NCI-H748 (cell line): ENCODE measurements at regions not wholly inside any gene's neighbourhood (a gene's known extent, or its start where the extent isn't known, plus 50 kb on each side); places are given as distances from the start of the nearest gene placed in this dataset.
A peak's percentile ranks its signal among the peaks of the same experiment; 100 is the strongest.
"Not testable (repeated sequence)": the region's sequence is repeated elsewhere in the genome, so short reads cannot be mapped to it uniquely, and the experiment has no call there.

Source experiments
- DNase-seq: peaks from one replicate; lab custom pipeline; 2025; ENCODE audit not compliant: unreplicated experiment; lab: John Stamatoyannopoulos, UW

DNA sequence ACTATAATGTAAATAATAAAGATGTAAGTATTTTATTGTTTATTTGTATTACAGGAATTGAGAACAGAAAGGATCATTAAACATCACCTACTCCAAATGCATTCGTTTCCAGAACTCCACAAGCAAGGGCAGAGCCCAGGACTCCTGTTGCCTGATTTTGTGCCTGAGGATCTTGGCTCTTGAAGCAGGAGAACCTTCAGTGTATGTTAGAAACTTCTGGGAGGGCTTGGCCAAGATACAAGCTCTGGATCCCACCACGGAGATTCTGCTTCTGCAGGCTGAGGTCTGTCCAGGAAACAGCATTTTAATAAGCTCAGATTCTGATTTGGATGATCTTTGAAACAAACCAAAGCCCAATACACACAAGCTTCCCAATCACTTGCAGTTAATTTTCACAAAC is 142.4 kb upstream of the SOX11 start:
- no peak for DNase-seq

DNA sequence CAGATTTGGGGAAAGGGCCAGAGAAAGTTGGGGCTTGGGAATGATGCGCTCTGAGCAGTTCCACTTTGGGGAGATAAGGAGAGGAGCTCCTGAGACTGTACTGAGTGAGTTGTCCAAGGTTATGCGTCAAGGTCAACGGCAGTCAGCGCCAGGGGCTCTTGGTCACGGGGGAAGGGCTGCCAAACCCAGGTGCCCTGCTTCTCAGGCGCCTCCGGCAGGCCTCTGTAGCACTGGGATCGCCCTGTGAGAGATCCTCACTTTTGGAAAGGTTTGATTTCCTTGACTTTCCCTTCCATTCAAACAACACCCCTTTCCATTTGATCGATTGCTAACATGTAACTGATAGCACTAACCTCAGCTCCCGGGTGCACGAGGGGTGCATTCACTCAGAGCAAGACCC is 136.5 kb upstream of the SOX11 start:
- DNase-seq, result no peak

DNA sequence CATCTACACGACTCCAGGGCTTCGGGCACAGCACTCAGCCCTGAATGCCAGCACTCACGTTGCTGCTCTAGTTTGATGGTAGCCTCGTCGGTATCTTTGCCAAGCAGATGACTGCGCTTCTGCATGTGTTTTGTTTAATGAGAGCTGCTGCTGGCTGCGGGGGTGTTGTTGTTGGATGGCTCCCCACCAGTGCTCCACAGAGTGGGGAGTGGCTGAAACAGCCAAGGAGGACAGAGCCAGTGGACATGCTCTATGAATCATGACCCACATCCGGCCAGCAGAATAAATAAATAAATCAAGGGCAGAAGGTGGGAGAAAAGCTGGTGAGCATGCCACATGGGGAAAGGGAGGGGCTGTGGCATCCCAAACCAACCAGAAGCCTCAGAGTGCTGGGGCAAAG is 131.2 kb upstream of the SOX11 start:
- peak; percentile 36 for DNase-seq

- DNase-seq, result no peak
These were observed 129.8 kb upstream of the SOX11 start for GRCh38 chr2:5562426-5562825.

DNA sequence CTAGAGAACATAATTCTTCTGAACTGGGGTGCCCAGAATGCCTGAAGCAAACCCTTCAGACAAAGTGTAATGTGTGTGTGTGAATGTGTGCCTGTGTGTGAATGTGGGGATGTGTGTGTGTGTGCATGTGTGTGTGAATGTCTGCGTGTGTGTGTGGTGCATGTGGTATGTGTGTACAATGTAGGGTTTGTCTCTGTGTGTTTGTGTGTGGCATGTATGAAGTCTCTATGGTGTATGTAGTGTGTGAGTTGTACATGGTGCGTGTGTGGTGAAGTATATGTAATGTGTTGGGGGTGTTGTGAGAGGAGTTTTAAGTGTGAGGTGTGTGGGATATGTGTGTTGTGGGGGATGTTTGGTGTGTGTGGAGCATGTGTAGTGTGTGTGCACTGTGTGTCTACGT is 129.3 kb upstream of the SOX11 start:
- DNase-seq, result no peak

DNA sequence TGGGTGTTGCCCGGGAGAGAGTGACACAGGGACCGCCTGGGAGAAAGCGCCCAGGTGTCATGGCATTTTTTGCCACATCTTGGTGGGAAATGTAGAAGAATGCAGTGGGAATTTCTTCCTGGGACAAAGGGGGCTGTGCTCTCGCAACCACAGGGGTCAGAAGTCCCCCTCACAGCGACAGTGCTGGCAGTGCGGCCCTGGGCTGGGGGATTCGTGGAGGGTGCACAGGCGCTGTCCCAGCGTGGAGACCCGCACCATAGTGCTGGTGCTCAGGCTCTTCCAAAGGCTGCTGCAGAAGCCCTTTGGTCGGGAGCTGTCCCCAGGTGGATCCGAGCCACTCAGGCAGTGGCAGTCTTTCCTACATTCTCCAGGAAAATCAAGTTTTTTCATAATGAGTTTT is 128.8 kb upstream of the SOX11 start:
- DNase-seq, result no peak

GRCh38 chr2:5569256-5569655 is 122.9 kb upstream of the SOX11 start:
- DNase-seq, result no peak

GRCh38 chr2:5576015-5576414 is 116.2 kb upstream of the SOX11 start:
- no peak for DNase-seq

- no peak for DNase-seq
These were observed 104.4 kb upstream of the SOX11 start for GRCh38 chr2:5587766-5588165.

DNA sequence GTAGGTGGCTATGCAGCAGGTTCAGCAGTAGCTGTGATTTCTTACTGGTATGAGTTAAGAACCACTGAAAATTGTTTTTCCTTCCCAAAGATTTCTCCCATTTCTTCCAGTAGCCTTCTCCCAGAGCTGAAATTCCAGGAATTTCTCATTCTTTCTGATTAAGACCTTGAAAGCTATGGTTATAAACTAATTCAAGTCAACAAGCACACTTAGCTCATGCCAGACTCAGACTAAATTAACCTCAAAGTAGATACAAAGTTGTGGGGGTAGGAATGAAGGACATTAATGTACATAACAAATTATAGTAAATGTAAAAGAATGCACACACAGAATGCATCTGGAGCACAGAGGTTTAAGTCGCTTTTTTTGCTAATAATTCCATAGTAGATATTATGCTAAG is 103.6 kb upstream of the SOX11 start:
- DNase-seq, result no peak

- DNase-seq, result no peak
These were observed 103.0 kb upstream of the SOX11 start for GRCh38 chr2:5589183-5589582.

- DNase-seq, result no peak
These were observed 101.3 kb upstream of the SOX11 start for GRCh38 chr2:5590886-5591285.

GRCh38 chr2:5592916-5593315 is 99.3 kb upstream of the SOX11 start:
- no peak for DNase-seq

GRCh38 chr2:5594249-5594695 is 97.9 kb upstream of the SOX11 start:
- no peak for DNase-seq

DNA sequence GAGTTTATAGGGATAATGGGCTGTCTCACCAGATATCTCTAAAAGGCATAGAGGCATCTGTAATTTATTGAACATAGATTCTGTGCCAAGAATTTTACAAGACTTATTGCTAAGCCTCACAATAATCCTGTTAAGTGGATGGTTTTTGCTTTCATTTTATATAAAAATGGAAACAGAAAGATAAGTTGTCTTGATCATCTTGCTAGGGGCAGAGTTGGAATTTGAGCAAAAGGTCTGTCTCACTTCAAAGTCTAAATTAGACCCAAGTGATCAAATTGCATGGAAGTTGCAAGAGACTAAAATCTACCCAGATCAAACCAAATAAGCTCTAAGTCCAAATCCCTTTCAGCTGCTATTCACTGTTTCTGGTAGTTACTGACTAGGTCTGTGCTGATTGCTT is 95.3 kb upstream of the SOX11 start:
- no peak for DNase-seq

GRCh38 chr2:5598156-5598555 is 94.0 kb upstream of the SOX11 start:
- no peak for DNase-seq

DNA sequence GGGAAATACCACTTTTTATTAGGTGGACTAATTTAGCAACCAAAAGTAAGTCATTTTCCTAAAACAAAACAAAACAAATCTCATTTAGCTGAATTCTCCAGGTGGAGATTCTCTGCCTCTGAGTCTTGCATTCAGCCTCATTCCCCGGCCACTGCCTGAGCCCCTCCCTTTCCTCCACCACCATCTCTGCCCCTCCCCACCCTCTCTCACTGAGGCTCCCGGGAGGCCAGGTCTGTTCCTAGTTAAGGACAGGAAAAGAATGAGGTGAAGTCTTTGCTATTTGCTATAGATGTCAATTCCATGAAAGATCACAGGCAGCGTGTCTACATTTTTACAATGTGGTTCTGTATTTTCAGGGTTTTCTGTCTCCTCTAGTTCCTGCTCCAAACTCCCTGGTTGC is 83.0 kb upstream of the SOX11 start:
- no peak for DNase-seq

- no peak for DNase-seq
These were observed 79.5 kb upstream of the SOX11 start for GRCh38 chr2:5612666-5613065.

DNA sequence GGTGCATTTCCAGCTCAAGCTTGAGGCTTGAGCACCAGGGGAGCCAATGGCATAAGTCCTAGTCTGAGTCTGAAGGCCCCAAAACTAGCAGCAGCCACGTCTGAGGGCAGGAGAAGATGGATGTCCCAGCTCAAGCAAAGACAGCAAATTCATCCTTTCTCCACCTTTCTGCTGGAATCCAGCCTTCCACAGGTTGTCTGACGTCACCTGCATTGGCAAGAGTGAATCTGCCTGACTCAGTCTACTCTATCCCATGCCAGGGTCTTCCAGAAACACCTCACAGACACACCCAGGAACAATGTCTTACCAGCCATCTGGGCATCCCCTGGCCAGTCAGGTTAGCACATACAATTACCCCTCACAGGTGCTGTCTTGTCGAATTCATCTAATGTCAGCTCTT is 76.2 kb upstream of the SOX11 start:
- DNase-seq, result no peak

DNA sequence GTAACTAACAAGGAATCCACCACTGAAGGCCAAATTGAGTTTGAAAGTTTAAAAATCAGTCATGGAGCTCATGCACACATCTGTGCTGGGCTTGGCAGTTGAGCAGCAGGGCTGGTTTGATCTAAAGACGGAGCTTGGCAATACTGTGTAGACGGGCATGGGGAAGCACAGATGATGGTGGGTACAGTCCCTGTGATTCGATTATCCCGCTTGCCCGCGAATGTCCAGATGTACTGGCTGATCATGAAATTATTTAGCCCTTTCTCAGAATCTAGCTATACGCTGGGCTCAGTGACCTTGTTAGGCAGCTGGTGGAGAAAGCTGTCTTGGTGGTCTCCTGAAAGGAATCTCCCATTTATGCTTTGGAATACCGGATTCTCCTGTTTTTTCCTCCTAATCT is 74.8 kb upstream of the SOX11 start:
- no peak for DNase-seq

- DNase-seq, result no peak
These were observed 74.4 kb upstream of the SOX11 start for GRCh38 chr2:5617796-5618195.

GRCh38 chr2:5618271-5618670 is 73.9 kb upstream of the SOX11 start:
- no peak for DNase-seq

DNA sequence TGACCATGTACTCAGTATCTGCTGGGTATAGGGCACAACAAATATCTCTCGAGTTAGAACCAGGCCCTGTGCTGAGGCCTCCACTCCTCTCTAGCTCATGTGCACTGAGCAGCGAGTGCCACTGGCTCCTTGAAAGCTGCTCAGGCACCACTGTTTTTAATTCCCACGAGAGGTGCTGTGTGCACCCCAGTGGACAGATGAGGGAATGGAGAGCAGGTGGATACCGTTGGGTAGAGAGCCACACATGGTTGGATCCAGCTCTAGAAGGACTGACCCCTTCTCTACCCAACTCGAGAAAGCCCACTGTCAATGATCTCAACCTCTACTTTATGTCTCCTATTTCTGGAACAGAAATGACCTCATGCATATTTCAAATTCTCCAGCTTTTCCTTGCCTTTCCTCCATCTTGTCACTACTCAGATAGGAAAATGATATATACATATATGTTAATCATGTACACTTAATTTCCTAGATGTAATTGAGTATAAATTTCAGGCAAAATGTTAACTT is 66.6 kb upstream of the SOX11 start:
- DNase-seq, result peak; percentile 18

DNA sequence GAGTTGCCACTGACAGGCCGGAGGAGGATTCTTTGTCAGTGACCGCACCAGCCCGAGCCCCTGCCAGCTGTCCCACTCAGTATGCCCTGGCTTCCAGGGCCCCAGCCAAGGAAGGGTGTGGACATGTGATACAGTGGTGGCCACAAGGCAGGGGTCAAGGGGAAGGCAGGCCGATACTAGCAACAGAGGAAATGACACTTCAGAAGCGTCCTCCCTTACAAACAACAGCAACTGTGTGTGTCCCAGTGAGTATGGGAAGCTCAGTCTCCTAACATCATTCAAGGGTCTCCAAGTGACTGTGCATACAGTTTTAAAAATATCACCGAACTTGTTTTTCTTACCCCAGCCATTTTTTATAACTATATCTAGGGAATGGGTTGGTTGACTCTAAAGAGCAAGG is 63.7 kb upstream of the SOX11 start:
- not testable (repeated sequence) for DNase-seq
